ENCODE measurements at regions not wholly inside any gene's neighbourhood (a gene's known extent, or its start where the extent isn't known, plus 50 kb on each side); places are given as distances from the start of the nearest gene placed in this dataset.
"Not testable (repeated sequence)": the region's sequence is repeated elsewhere in the genome, so short reads cannot be mapped to it uniquely, and the experiment has no call there.

- DNase-seq = no peak
Measured at GRCh38 chr20:11976966-11977365, 59.3 kb downstream of the BTBD3 start.

GRCh38 chr20:11978496-11978895 lies 60.8 kb downstream of the BTBD3 start:
- DNase-seq = no peak

- DNase-seq = no peak
Measured at GRCh38 chr20:11979306-11979990, 61.8 kb downstream of the BTBD3 start.

GRCh38 chr20:11980263-11980662 lies 62.6 kb downstream of the BTBD3 start:
- DNase-seq = no peak

GRCh38 chr20:11981366-11981947 lies 63.8 kb downstream of the BTBD3 start:
- no peak for DNase-seq

- DNase-seq = no peak
Measured at GRCh38 chr20:11982289-11982954, 64.7 kb downstream of the BTBD3 start.

GRCh38 chr20:11982955-11983470 lies 65.3 kb downstream of the BTBD3 start:
- no peak for DNase-seq

GRCh38 chr20:11986954-11987353 lies 69.3 kb downstream of the BTBD3 start:
- DNase-seq = no peak

GRCh38 chr20:11987526-11987925 lies 69.8 kb downstream of the BTBD3 start:
- DNase-seq = no peak

GRCh38 chr20:11989018-11989771 lies 71.5 kb downstream of the BTBD3 start:
- peak; percentile 24 for DNase-seq

GRCh38 chr20:11992426-11992825 lies 74.7 kb downstream of the BTBD3 start:
- DNase-seq = no peak

GRCh38 chr20:11993886-11994461 lies 76.3 kb downstream of the BTBD3 start:
- peak; percentile 87 for DNase-seq

GRCh38 chr20:11995805-11996567 lies 78.3 kb downstream of the BTBD3 start:
- peak; percentile 57 for DNase-seq

GRCh38 chr20:12004776-12005175 lies 87.1 kb downstream of the BTBD3 start:
- not testable (repeated sequence) for DNase-seq

- peak; percentile 52 for DNase-seq
Measured at GRCh38 chr20:12012241-12013222, 94.8 kb downstream of the BTBD3 start.

- DNase-seq = peak; percentile 67
Measured at GRCh38 chr20:12014276-12014675, 96.6 kb downstream of the BTBD3 start.

GRCh38 chr20:12014736-12015135 lies 97.0 kb downstream of the BTBD3 start:
- DNase-seq = peak; percentile 50

- no peak for DNase-seq
Measured at GRCh38 chr20:12016291-12016690, 98.6 kb downstream of the BTBD3 start.

- no peak for DNase-seq
Measured at GRCh38 chr20:12019715-12020114, 102.0 kb downstream of the BTBD3 start.

GRCh38 chr20:12020846-12021245 lies 103.2 kb downstream of the BTBD3 start:
- no peak for DNase-seq

GRCh38 chr20:12022126-12022525 lies 104.4 kb downstream of the BTBD3 start:
- no peak for DNase-seq
